OCI-LY3 (cell line): ENCODE measurements at regions not wholly inside any gene's neighbourhood (a gene's known extent, or its start where the extent isn't known, plus 50 kb on each side); places are given as distances from the start of the nearest gene placed in this dataset.

Experiments
- EZH2phosphoT487 ChIP-seq: fragments of 200-600 bp; shearing (Covaris generic); IDR thresholded peaks from 2 replicates; pipeline ENCODE4 v1.6.1; 2018; ENCODE audit warnings: antibody characterized with exemption, mixed run types, low read depth
- TF ChIP-seq, protein P1 (sequence below): fragments of 200-600, 300-600 bp; sonication (generic); IDR thresholded peaks from 2 replicates; pipeline ENCODE4 v1.5.1; 2014; ENCODE audit warnings: antibody characterized with exemption, low read length, low read depth

DNA sequence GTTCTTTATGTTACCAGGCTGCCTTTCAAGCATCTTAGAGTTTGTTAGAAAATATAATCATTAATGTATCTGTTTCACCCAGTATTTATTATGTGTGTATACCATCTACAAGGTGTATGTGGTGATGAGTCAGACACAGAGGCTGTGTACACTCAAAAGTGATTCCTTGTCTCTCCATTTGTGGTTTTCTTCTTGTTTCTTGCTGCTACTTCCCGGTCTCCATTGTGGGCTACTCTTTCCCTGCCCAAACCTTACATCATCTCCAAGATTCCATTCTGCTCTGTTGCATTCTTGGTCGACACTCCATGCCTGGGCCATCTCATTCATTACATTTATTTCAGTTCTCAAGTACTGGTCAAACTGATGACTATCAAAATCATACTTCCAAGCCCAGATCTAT, 182.2 kb upstream of the STXBP5 start:
- TF ChIP-seq, protein P1, sequence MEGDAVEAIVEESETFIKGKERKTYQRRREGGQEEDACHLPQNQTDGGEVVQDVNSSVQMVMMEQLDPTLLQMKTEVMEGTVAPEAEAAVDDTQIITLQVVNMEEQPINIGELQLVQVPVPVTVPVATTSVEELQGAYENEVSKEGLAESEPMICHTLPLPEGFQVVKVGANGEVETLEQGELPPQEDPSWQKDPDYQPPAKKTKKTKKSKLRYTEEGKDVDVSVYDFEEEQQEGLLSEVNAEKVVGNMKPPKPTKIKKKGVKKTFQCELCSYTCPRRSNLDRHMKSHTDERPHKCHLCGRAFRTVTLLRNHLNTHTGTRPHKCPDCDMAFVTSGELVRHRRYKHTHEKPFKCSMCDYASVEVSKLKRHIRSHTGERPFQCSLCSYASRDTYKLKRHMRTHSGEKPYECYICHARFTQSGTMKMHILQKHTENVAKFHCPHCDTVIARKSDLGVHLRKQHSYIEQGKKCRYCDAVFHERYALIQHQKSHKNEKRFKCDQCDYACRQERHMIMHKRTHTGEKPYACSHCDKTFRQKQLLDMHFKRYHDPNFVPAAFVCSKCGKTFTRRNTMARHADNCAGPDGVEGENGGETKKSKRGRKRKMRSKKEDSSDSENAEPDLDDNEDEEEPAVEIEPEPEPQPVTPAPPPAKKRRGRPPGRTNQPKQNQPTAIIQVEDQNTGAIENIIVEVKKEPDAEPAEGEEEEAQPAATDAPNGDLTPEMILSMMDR = no peak
- TF ChIP-seq EZH2phosphoT487 = no peak
